ENCODE measurements at regions not wholly inside any gene's neighbourhood (a gene's known extent, or its start where the extent isn't known, plus 50 kb on each side); places are given as distances from the start of the nearest gene placed in this dataset.

DNA sequence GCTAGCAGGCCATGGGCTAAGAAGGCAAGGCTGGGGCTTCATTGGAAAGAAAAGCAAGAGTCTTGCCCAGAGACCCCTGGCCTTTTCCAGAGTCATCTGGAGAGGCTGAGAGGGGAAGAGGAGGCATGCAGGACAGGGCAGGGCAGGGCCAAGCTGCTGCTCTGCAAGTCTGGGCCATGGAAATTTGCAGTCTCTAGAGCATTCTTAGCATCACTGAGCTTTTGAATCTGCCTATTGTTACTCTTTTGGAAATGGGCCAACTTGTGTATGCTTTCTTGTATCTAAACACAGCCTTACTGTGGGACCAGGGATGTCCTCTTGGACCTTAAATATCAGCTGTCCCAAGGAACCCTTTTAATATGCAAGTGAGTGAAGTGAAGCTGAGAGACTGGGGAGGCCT is 560.5 kb downstream of the MID1IP1 start:
- POLR2A ChIA-PET, result no interaction called here
- CTCF ChIA-PET, result no interaction called here
- no peak for DNase-seq (ENCODE audit: low read depth, low spot score)
- H3K4me3 ChIP-seq (ENCODE audit: low read depth, low read length), result no peak overlapping the region
- TF ChIP-seq, protein P1, sequence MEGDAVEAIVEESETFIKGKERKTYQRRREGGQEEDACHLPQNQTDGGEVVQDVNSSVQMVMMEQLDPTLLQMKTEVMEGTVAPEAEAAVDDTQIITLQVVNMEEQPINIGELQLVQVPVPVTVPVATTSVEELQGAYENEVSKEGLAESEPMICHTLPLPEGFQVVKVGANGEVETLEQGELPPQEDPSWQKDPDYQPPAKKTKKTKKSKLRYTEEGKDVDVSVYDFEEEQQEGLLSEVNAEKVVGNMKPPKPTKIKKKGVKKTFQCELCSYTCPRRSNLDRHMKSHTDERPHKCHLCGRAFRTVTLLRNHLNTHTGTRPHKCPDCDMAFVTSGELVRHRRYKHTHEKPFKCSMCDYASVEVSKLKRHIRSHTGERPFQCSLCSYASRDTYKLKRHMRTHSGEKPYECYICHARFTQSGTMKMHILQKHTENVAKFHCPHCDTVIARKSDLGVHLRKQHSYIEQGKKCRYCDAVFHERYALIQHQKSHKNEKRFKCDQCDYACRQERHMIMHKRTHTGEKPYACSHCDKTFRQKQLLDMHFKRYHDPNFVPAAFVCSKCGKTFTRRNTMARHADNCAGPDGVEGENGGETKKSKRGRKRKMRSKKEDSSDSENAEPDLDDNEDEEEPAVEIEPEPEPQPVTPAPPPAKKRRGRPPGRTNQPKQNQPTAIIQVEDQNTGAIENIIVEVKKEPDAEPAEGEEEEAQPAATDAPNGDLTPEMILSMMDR (IDR thresholded peaks at IDR 0.05; ENCODE audit: insufficient read depth, low read length, missing control alignments), result no peak

DNA sequence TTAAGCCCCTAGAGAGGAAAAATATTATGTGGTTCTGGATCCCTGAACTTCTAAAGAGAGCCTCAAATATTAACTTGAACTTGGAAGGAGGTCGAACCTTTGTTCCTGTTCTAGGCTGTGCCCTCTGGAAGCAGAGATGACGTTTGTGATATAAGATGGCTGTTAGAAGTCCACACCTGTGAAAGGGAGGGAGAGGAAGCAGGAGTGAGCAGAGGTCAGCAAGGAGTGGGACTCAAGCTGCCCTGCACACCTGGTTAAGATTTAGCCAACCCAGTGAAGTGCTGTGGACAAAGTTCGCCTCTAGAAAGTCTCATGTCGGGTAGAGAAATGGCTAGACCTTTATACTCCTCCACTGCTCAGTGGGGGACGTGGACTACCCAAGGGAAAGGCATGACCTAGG is 566.2 kb downstream of the MID1IP1 start:
- POLR2A ChIA-PET, result no interaction called here
- DNase-seq (ENCODE audit: low read depth, low spot score), result no peak
- TF ChIP-seq, protein P1 (IDR thresholded peaks at IDR 0.05; ENCODE audit: insufficient read depth, low read length, missing control alignments), result no peak

DNA sequence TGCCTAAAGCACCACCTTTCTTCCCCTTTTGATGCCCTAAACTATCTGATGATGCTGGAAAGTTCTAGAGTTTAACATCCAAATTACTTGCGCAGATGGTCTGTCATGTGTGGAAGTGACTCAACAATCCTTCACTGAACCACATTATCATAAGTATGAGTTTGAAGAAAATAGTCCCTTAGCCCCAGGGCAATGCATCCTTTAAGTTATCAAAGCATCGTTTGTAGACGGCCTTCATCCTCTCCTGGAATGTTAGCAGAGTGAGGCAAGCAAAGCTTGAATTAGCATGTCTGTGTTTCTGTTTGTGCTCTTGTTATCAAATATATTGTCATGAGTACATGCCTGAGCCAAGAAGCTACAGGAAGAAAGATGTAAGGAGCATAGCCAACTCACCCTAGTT is 570.9 kb downstream of the MID1IP1 start:
- no peak overlapping the region for H3K4me3 ChIP-seq (ENCODE audit: low read depth, low read length)
- ChIA-PET POLR2A (no interaction called here), CTCF (no interaction called here)
- TF ChIP-seq, protein P1 (IDR thresholded peaks at IDR 0.05; ENCODE audit: insufficient read depth, low read length, missing control alignments), result no peak
- no peak for DNase-seq (ENCODE audit: low read depth, low spot score)

More for the DNA sequence above, 566.2 kb downstream of the MID1IP1 start:
- CTCF ChIA-PET, result no interaction called here
- H3K4me3 ChIP-seq (ENCODE audit: low read depth, low read length), result no peak overlapping the region

DNA sequence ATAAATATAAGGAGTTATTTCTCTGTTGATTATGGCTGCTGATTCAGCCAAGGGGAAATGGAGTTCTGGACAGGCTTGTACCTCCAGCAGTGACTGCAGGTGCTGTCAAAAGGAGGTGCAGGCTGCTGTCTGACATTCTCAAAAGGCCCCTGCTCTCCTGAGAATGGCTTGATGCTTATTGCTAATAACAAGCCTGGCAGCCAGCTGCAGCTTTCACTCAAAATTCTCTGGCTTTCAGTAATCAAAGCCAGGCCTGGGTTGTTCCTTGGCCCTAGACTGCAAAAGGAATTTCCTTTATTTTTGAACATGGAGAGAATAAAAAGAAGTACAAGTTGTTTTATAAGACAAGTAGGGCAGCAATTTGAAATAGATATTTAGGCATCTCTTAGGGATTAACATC is 575.9 kb downstream of the MID1IP1 start:
- POLR2A ChIA-PET, result no interaction called here
- TF ChIP-seq, protein P1 (IDR thresholded peaks at IDR 0.05; ENCODE audit: insufficient read depth, low read length, missing control alignments), result no peak
- H3K4me3 ChIP-seq (ENCODE audit: low read depth, low read length), result no peak overlapping the region
- no peak for DNase-seq (ENCODE audit: low read depth, low spot score)
- CTCF ChIA-PET, result no interaction called here

DNA sequence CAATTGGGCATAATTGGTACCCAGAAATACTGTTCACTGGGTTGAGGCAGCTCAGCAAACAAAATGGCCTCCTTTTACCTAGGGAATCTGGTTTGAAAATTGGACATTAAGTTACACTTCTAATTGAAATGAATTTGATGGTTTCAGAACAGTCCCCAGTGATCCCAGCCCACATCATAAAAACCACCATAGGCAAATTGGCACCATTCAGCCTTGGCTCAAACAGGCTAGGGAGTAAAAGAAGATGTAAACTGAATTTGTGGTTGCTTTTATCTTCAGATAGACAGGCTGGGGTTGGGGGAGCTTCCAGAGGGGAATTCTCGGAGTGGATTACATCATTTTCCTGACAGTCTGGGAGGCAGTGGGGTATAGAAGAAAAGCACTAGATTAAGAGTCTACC is 576.5 kb downstream of the MID1IP1 start:
- no peak for DNase-seq (ENCODE audit: low read depth, low spot score)
- TF ChIP-seq, protein P1 (IDR thresholded peaks at IDR 0.05; ENCODE audit: insufficient read depth, low read length, missing control alignments), result no peak
- ChIA-PET CTCF (no interaction called here), POLR2A (no interaction called here)
- H3K4me3 ChIP-seq (ENCODE audit: low read depth, low read length), result no peak overlapping the region

DNA sequence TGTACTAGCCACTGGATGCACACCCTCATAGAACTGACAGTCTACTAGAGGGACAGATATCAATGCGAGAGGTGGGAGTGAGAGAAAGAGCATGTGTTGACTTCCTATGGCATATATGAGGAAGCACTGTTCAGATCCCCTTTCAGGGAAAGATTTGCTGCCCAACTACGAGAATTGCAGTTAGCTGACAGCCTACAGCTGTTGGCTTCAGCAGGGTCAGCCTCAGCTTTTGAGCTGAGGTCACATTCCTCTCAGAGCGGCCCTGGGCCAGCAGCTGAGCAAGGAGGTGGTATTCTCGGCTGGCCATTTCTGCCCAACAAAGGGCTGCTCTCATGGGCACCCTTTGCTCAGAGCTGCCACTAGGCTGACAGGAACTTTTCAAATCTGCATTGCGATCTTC is 580.2 kb downstream of the MID1IP1 start:
- DNase-seq (ENCODE audit: low read depth, low spot score), result no peak
- ChIA-PET POLR2A (no interaction called here), CTCF (no interaction called here)
- no peak overlapping the region for H3K4me3 ChIP-seq (ENCODE audit: low read depth, low read length)
- TF ChIP-seq, protein P1 (IDR thresholded peaks at IDR 0.05; ENCODE audit: insufficient read depth, low read length, missing control alignments), result no peak
